GM18520 (cell line): ENCODE measurements at regions not wholly inside any gene's neighbourhood (a gene's known extent, or its start where the extent isn't known, plus 50 kb on each side); places are given as distances from the start of the nearest gene placed in this dataset.
"Not testable (repeated sequence)": the region's sequence is repeated elsewhere in the genome, so short reads cannot be mapped to it uniquely, and the experiment has no call there.

ENCODE experiments used
- ATAC-seq: cut with Tn5 transposase; IDR thresholded peaks from one replicate; pipeline ENCODE4 v1.9.1; 2021; ENCODE audit not compliant: unreplicated experiment

GRCh38 chrX:14352511-14352910 is 176.8 kb upstream of the GLRA2 start:
- ATAC-seq: no peak

GRCh38 chrX:14351611-14352303 is 177.6 kb upstream of the GLRA2 start:
- ATAC-seq: no peak

- ATAC-seq: no peak
Measured at GRCh38 chrX:14347523-14347922, 181.8 kb upstream of the GLRA2 start.

GRCh38 chrX:14344172-14344940 is 185.0 kb upstream of the GLRA2 start:
- ATAC-seq: no peak

GRCh38 chrX:14309431-14309830 is 219.9 kb upstream of the GLRA2 start:
- no peak for ATAC-seq

GRCh38 chrX:14308976-14309375 is 220.4 kb upstream of the GLRA2 start:
- not testable (repeated sequence) for ATAC-seq

GRCh38 chrX:14303891-14304290 is 225.4 kb upstream of the GLRA2 start:
- ATAC-seq: no peak

- ATAC-seq: not testable (repeated sequence)
Measured at GRCh38 chrX:14302561-14302960, 226.8 kb upstream of the GLRA2 start.

- ATAC-seq: no peak
Measured at GRCh38 chrX:14300376-14300775, 229.0 kb upstream of the GLRA2 start.

GRCh38 chrX:14295426-14295825 is 233.9 kb upstream of the GLRA2 start:
- no peak for ATAC-seq

GRCh38 chrX:14291666-14292500 is 237.5 kb upstream of the GLRA2 start:
- no peak for ATAC-seq

GRCh38 chrX:14290335-14290734 is 239.0 kb upstream of the GLRA2 start:
- no peak for ATAC-seq

GRCh38 chrX:14274691-14275090 is 245.0 kb upstream of the GEMIN8 start:
- ATAC-seq: no peak

- no peak for ATAC-seq
Measured at GRCh38 chrX:14267216-14267615, 237.5 kb upstream of the GEMIN8 start.

GRCh38 chrX:14266705-14267104 is 237.0 kb upstream of the GEMIN8 start:
- no peak for ATAC-seq

- ATAC-seq: no peak
Measured at GRCh38 chrX:14243823-14244222, 214.1 kb upstream of the GEMIN8 start.

GRCh38 chrX:14235004-14235403 is 205.3 kb upstream of the GEMIN8 start:
- no peak for ATAC-seq

GRCh38 chrX:14232688-14233087 is 203.0 kb upstream of the GEMIN8 start:
- no peak for ATAC-seq

GRCh38 chrX:14228611-14229010 is 198.9 kb upstream of the GEMIN8 start:
- ATAC-seq: no peak

GRCh38 chrX:14220386-14220944 is 190.8 kb upstream of the GEMIN8 start:
- ATAC-seq: no peak

GRCh38 chrX:14209034-14209433 is 179.3 kb upstream of the GEMIN8 start:
- no peak for ATAC-seq
